Endothelial cell of umbilical vein (primary cell): ENCODE measurements at regions not wholly inside any gene's neighbourhood (a gene's known extent, or its start where the extent isn't known, plus 50 kb on each side); places are given as distances from the start of the nearest gene placed in this dataset.

Source experiments
- CTCF ChIP-seq, 2 donors: IDR thresholded peaks; 1 replicate in 1 of 2; 2 replicates in 1 of 2; pipeline ENCODE4 v1.5.1; 2011; ENCODE audit warnings: low read length in 2 of 2, mild to moderate bottlenecking in 2 of 2, moderate library complexity in 2 of 2, control low read depth in 1 of 2, inconsistent platforms in 1 of 2, low read depth in 1 of 2; ENCODE audit not compliant: insufficient read depth in 1 of 2; ENCODE audit errors: extremely low read depth in 1 of 2
- POLR2A ChIP-seq: IDR thresholded peaks from 2 replicates; pipeline ENCODE4 v1.6.1; 2012; ENCODE audit warnings: low read depth, mild to moderate bottlenecking, control low read depth, low read length

GRCh38 chrX:793216-793770, 162.7 kb downstream of the SHOX start:
- TF ChIP-seq CTCF (IDR thresholded peaks at IDR 0.05; ENCODE audit: extremely low read depth in 1 of 2, insufficient read depth in 1 of 2, low read depth in 1 of 2, low read length in 2 of 2) (no peak), POLR2A (no peak)
